PC-3 (cell line): ENCODE measurements at regions not wholly inside any gene's neighbourhood (a gene's known extent, or its start where the extent isn't known, plus 50 kb on each side); places are given as distances from the start of the nearest gene placed in this dataset.

Source experiments
- ATAC-seq: fragments of 200-7000 bp; cut with Tn5 transposase; 2 replicates; pipeline ENCODE4 v1.9.1; 2020; ENCODE audit warnings: mild to moderate bottlenecking, moderate library complexity
- BruUV-seq: library from RNA; stranded (reverse); fragments of 400-500 nt; replicated peaks from 2 replicates; lab custom pipeline; 2021; lab: Mats Ljungman, UMichigan
- CTCF ChIA-PET: fragments of 300-600 bp; sonication (Branson Sonifier 250); formaldehyde crosslinking; loops from one replicate; lab custom pipeline; 2022; ENCODE audit warnings: antibody characterized with exemption; lab: Charles Lee
- POLR2A ChIA-PET: fragments of 300-600 bp; sonication (Branson Sonifier 250); formaldehyde crosslinking; loops from one replicate; lab custom pipeline; 2022; ENCODE audit warnings: antibody characterized with exemption; ENCODE audit not compliant: unreplicated experiment; lab: Charles Lee
- DNase-seq: peaks from one replicate; pipeline ENCODE4 v3.0.0-alpha.2; 2015
- H2AFZ ChIP-seq: fragments of 300-600 bp; sonication (generic); 2 replicates; pipeline ENCODE4 v1.6.0; 2016; ENCODE audit warnings: antibody characterized with exemption, low read length
- H3F3A ChIP-seq: fragments of 300-600 bp; sonication (generic); one replicate; pipeline ENCODE4 v1.6.0; 2017; ENCODE audit warnings: antibody characterized with exemption, low read length, control low read depth, mild to moderate bottlenecking; ENCODE audit not compliant: unreplicated experiment
- H3K27ac ChIP-seq: fragments of 300-600 bp; sonication (generic); 2 replicates; pipeline ENCODE4 v1.5.1; 2016; ENCODE audit warnings: mild to moderate bottlenecking, low read length
- H3K27me3 ChIP-seq: fragments of 300-600 bp; sonication (generic); 2 replicates; pipeline ENCODE4 v1.6.1; 2016; ENCODE audit warnings: low read length, mixed read lengths
- H3K36me3 ChIP-seq: fragments of 300-600 bp; sonication (generic); 2 replicates; pipeline ENCODE4 v1.6.1; 2016; ENCODE audit warnings: low read depth, mixed run types, low read length, mixed read lengths
- H3K4me1 ChIP-seq: fragments of 300-600 bp; sonication (generic); 2 replicates; pipeline ENCODE4 v1.5.1; 2016; ENCODE audit warnings: low read length; ENCODE audit not compliant: insufficient read depth
- H3K4me2 ChIP-seq: fragments of 300-600 bp; sonication (generic); 2 replicates; pipeline ENCODE4 v1.6.0; 2016; ENCODE audit warnings: low read length
- H3K4me3 ChIP-seq: fragments of 300-600 bp; sonication (generic); 2 replicates; pipeline ENCODE4 v1.5.1; 2016; ENCODE audit warnings: mild to moderate bottlenecking, low read length, mixed read lengths
- H3K79me2 ChIP-seq: fragments of 300-600 bp; sonication (generic); 2 replicates; pipeline ENCODE4 v1.6.1; 2017; ENCODE audit warnings: low read length, mixed read lengths
- H3K9ac ChIP-seq: fragments of 300-600 bp; sonication (generic); 2 replicates; pipeline ENCODE4 v1.6.0; 2016; ENCODE audit warnings: mild to moderate bottlenecking, low read length
- H3K9me2 ChIP-seq: fragments of 300-600 bp; sonication (generic); replicated peaks from 2 replicates; pipeline ENCODE4 v1.6.1; 2016; ENCODE audit warnings: mixed run types, low read length, mixed read lengths
- H3K9me3 ChIP-seq: fragments of 300-600 bp; sonication (generic); 2 replicates; pipeline ENCODE4 v1.6.1; 2016; ENCODE audit warnings: low read length, mixed read lengths
- H4K20me1 ChIP-seq: fragments of 300-600 bp; sonication (generic); 2 replicates; pipeline ENCODE4 v1.6.1; 2016; ENCODE audit warnings: low read length, mixed read lengths
- EZH2 ChIP-seq: fragments of 300-600 bp; sonication (generic); IDR thresholded peaks from one replicate; pipeline ENCODE4 v1.6.1; 2017; ENCODE audit warnings: antibody characterized with exemption, mild to moderate bottlenecking, low read length; ENCODE audit not compliant: unreplicated experiment
- EZH2phosphoT487 ChIP-seq: fragments of 300-600 bp; sonication (generic); IDR thresholded peaks from 2 replicates; pipeline ENCODE4 v1.6.1; 2018; ENCODE audit warnings: mild to moderate bottlenecking, antibody characterized with exemption, low read length, borderline replicate concordance
- intact Hi-C: fragments of 100-400 bp; cut with micrococcal nuclease; formaldehyde crosslinking; loops from 2 replicates; pipeline ENCODE4 v1.9.0; 2023
- TF ChIP-seq, protein P1 (sequence below): fragments of 300-600 bp; sonication (generic); conservative IDR thresholded peaks from 2 replicates; pipeline ENCODE4 v1.5.1; 2017; ENCODE audit warnings: antibody characterized with exemption, low read depth, mild to moderate bottlenecking, low read length

DNA sequence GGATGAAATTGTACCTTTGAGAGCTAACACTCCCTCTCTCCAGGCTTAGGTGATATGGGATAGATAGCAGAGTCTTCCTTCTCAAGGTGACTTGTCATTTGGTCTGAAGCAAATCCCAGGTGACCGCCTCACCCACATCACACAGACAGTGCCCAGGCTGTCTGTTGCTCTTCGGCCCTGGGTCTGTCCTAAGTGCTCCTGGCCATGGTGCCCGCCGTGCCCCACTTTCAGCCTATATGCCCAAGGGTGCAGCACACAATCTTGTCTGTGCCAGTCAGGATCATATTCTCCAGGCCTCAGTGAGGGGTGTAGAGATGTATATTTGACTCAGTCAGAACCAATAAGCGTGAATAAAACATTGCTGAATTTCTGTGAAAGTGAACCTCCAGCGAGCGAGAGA lies 326.8 kb downstream of the DYSF start:
- Histone ChIP-seq H3K9ac (no peak overlapping the region), H4K20me1 (no peaks in the 10 kb centered on the region), H3K4me3 (no peak overlapping the region), H2AFZ (no peak overlapping the region), H3K36me3 (no peaks in the 10 kb centered on the region), H3K4me2 (no peak overlapping the region), H3K79me2 (no peaks in the 10 kb centered on the region), H3K9me3 (no peaks in the 10 kb centered on the region), H3F3A (peaks cover 8% of the 10 kb centered on the region), H3K27ac (no peak overlapping the region), H3K27me3 (no peaks in the 10 kb centered on the region), H3K4me1 (peaks cover 29% of the 10 kb centered on the region), H3K9me2 (no peaks in the 10 kb centered on the region)
- ChIA-PET CTCF (no interaction called here), POLR2A (no interaction called here)
- no TSS peak for BruUV-seq
- ATAC-seq, result no peak
- no peak for DNase-seq
- TF ChIP-seq, protein P1, sequence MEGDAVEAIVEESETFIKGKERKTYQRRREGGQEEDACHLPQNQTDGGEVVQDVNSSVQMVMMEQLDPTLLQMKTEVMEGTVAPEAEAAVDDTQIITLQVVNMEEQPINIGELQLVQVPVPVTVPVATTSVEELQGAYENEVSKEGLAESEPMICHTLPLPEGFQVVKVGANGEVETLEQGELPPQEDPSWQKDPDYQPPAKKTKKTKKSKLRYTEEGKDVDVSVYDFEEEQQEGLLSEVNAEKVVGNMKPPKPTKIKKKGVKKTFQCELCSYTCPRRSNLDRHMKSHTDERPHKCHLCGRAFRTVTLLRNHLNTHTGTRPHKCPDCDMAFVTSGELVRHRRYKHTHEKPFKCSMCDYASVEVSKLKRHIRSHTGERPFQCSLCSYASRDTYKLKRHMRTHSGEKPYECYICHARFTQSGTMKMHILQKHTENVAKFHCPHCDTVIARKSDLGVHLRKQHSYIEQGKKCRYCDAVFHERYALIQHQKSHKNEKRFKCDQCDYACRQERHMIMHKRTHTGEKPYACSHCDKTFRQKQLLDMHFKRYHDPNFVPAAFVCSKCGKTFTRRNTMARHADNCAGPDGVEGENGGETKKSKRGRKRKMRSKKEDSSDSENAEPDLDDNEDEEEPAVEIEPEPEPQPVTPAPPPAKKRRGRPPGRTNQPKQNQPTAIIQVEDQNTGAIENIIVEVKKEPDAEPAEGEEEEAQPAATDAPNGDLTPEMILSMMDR, result no peak
- TF ChIP-seq EZH2phosphoT487 (no peak), EZH2 (no peak)
- intact Hi-C loops, result loop anchor here (10.0 kb wide), 1 partner anchor 215 kb away; no protein-coding TSS in a partner anchor

GRCh38 chr2:71779774-71780105 lies 326.4 kb downstream of the DYSF start:
- ChIA-PET CTCF (no interaction called here), POLR2A (no interaction called here)
- H3K36me3 ChIP-seq, result no peaks in the 10 kb centered on the region
- BruUV-seq, result no TSS peak
- H2AFZ ChIP-seq, result no peak overlapping the region
- peaks cover 7% of the 10 kb centered on the region for H3F3A ChIP-seq
- no peak for DNase-seq
- H3K9me3 ChIP-seq, result no peaks in the 10 kb centered on the region
- H4K20me1 ChIP-seq, result no peaks in the 10 kb centered on the region
- no peaks in the 10 kb centered on the region for H3K79me2 ChIP-seq
- no peak overlapping the region for H3K9ac ChIP-seq
- TF ChIP-seq, protein P1, result no peak
- TF ChIP-seq EZH2phosphoT487 (no peak), EZH2 (no peak)
- no peak overlapping the region for H3K27ac ChIP-seq
- H3K4me1 ChIP-seq, result peaks cover 25% of the 10 kb centered on the region
- H3K4me3 ChIP-seq, result no peak overlapping the region
- H3K27me3 ChIP-seq, result no peaks in the 10 kb centered on the region
- H3K4me2 ChIP-seq, result no peak overlapping the region
- no peak for ATAC-seq
- intact Hi-C loops, result loop anchor here (10.0 kb wide), 1 partner anchor 215 kb away; no protein-coding TSS in a partner anchor
- no peaks in the 10 kb centered on the region for H3K9me2 ChIP-seq

GRCh38 chr2:71778936-71779773 lies 325.8 kb downstream of the DYSF start:
- Histone ChIP-seq H3F3A (peaks cover 1% of the 10 kb centered on the region), H3K27me3 (no peaks in the 10 kb centered on the region), H3K4me2 (no peak overlapping the region), H3K4me3 (no peak overlapping the region), H4K20me1 (no peaks in the 10 kb centered on the region), H3K27ac (no peak overlapping the region), H3K79me2 (no peaks in the 10 kb centered on the region), H3K4me1 (peaks cover 19% of the 10 kb centered on the region), H2AFZ (no peak overlapping the region), H3K9ac (no peak overlapping the region), H3K36me3 (no peaks in the 10 kb centered on the region), H3K9me3 (no peaks in the 10 kb centered on the region), H3K9me2 (no peaks in the 10 kb centered on the region)
- TF ChIP-seq EZH2 (no peak), EZH2phosphoT487 (no peak)
- TF ChIP-seq, protein P1, result peak; percentile 62
- ChIA-PET POLR2A (no interaction called here), CTCF (interaction anchor here (0.6 to 0.8 kb wide), 3 partner anchors 11 to 758 kb away, joined by 3 to 7 read pairs (median 4); no protein-coding TSS in a partner anchor)
- DNase-seq, result peak; percentile 51
- intact Hi-C loops, result no loop called here
- ATAC-seq, result peak; percentile 50
- BruUV-seq, result no TSS peak
